Thymus (tissue), 11 donors: ENCODE measurements at regions not wholly inside any gene's neighbourhood (a gene's known extent, or its start where the extent isn't known, plus 50 kb on each side); places are given as distances from the start of the nearest gene placed in this dataset.
"Not testable (repeated sequence)": the region's sequence is repeated elsewhere in the genome, so short reads cannot be mapped to it uniquely, and the experiment has no call there.

Source experiments
- DNase-seq, 9 donors: peaks; one replicate each; pipeline ENCODE4 v3.0.0-alpha.2; 2013; ENCODE audit warnings: low spot score in 9 of 9, low read depth in 6 of 9, missing footprints in 1 of 9
- H3K27ac ChIP-seq, 2 donors: one replicate each; pipeline ENCODE4 v1.5.1; 2013; ENCODE audit warnings: control low read depth in 1 of 2, low read depth in 1 of 2, low read length in 1 of 2, mild to moderate bottlenecking in 1 of 2, moderate library complexity in 1 of 2
- H3K27me3 ChIP-seq, 2 donors: one replicate each; pipeline ENCODE4 v1.5.1; 2013; ENCODE audit warnings: low read length in 1 of 2; ENCODE audit not compliant: control insufficient read depth in 2 of 2, insufficient read depth in 1 of 2
- H3K36me3 ChIP-seq, 2 donors: one replicate each; pipeline ENCODE4 v1.5.1; 2013; ENCODE audit warnings: low read length in 1 of 2, mild to moderate bottlenecking in 1 of 2, moderate library complexity in 1 of 2; ENCODE audit not compliant: control insufficient read depth in 2 of 2, insufficient read depth in 2 of 2
- H3K4me1 ChIP-seq, 2 donors: one replicate each; pipeline ENCODE4 v1.5.1; 2013; ENCODE audit warnings: low read length in 2 of 2; ENCODE audit not compliant: control insufficient read depth in 2 of 2, insufficient read depth in 2 of 2
- H3K4me3 ChIP-seq, 2 donors: one replicate each; pipeline ENCODE4 v1.5.1; 2013; ENCODE audit warnings: low read length in 2 of 2, control low read depth in 1 of 2, mild to moderate bottlenecking in 1 of 2
- H3K9me3 ChIP-seq, 2 donors: one replicate each; pipeline ENCODE4 v1.5.1; 2013; ENCODE audit warnings: low read length in 1 of 2, mild to moderate bottlenecking in 1 of 2; ENCODE audit not compliant: control insufficient read depth in 2 of 2, insufficient read depth in 1 of 2
- WGBS: extraction: QIAGEN DNeasy Blood & Tissue Kit; methylation state at CpG from one replicate; pipeline ENCODE4 v1.1.7; 2013; 5-methylcytosine and 5-hydroxymethylcytosine counted together
- donor health status: healthy.

- WGBS: 98% methylated on average over 2 of the region's 2 CpGs
- not testable (repeated sequence) for H3K27ac ChIP-seq, DNase-seq, H3K9me3 ChIP-seq, H3K36me3 ChIP-seq, H3K4me3 ChIP-seq, H3K27me3 ChIP-seq, H3K4me1 ChIP-seq
These were observed 102.2 kb upstream of the KRAS start for GRCh38 chr12:25352942-25353341.

GRCh38 chr12:25352083-25352918 is 101.6 kb upstream of the KRAS start:
- Histone ChIP-seq H3K27me3 (no peaks in the 10 kb centered on the region), H3K9me3 (no peaks in the 10 kb centered on the region), H3K36me3 (no peaks in the 10 kb centered on the region), H3K4me3 (no peak overlapping the region), H3K4me1 (peaks cover 7 to 10% of the 10 kb centered on the region in 2 donors), H3K27ac (no peak overlapping the region)
- DNase-seq: no peak
- 73% methylated on average over 4 of the region's 4 CpGs for WGBS

DNA sequence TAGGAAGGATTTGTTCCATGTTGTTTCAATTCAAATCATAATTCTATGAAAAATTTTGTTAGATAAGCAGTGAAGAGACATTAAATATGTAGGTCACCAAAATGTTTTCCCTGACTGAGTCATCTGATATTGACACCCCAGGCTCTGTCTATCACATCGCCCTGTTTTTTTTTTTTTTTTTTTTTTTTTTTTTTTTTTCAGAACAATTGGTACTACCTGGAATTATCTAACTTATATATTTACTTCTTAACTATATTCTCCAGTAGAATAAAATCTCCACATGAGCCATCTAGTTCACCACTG is 97.8 kb upstream of the KRAS start:
- H3K9me3 ChIP-seq: no peaks in the 10 kb centered on the region
- no peak overlapping the region for H3K27ac ChIP-seq
- H3K4me1 ChIP-seq: peaks cover 7 to 11% of the 10 kb centered on the region in 2 donors
- DNase-seq: no peak
- no peaks in the 10 kb centered on the region for H3K36me3 ChIP-seq
- H3K4me3 ChIP-seq: no peak overlapping the region
- no peaks in the 10 kb centered on the region for H3K27me3 ChIP-seq
- 94% methylated on average over 1 of the region's 1 CpG for WGBS

DNA sequence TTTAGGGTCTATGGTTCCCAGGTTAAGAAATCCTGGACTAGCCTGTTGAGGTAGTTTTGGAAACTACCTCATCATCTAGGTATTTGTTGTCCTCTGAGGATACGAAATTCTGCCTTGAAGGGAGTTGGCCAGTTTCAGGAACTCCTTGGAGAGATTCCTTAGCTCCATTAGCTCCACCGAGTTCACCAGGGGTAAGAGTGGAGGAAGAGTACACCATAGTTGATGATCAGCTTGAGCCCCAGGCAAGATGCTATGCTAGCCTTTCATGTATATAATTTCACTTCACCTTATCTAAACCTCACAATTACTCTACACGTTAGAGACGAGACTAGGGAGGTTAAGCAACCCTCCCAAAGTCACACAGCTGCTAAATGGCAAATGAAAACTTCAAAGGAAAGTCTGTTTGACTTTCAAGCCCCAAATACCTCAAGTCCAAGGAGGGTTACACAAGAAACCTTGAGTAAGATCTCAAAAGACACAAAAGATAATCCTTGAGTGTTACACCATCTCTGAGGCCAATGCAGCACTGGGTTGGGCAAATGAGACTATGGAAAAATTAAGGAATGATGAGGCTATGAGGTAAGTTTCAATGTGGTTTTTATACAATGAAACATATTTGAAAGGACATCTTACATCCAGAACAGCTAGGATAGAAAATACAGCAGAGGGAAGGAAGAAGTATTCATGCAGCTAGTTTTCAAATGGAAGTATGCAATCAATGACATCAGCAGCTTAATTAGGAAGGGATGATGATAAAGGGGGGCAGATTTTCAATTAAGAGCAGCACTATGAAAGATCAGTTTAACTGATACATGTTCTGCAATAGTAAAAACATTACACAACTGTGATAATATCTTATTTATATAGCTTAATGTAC is 97.2 kb upstream of the KRAS start:
- Histone ChIP-seq H3K27me3 (no peaks in the 10 kb centered on the region), H3K36me3 (no peaks in the 10 kb centered on the region), H3K4me1 (peaks cover 7 to 11% of the 10 kb centered on the region in 2 donors), H3K4me3 (no peak overlapping the region), H3K27ac (peak overlapping the region; percentile 25 to 39), H3K9me3 (no peaks in the 10 kb centered on the region)
- 26% methylated on average over 4 of the region's 4 CpGs for WGBS
- DNase-seq: peak in 4 of 9 donors; percentile 34 to 72 (median 40)

- not testable (repeated sequence) for H3K4me1 ChIP-seq, H3K4me3 ChIP-seq, DNase-seq, H3K27ac ChIP-seq, H3K9me3 ChIP-seq, H3K27me3 ChIP-seq, H3K36me3 ChIP-seq
- 88% methylated on average over 5 of the region's 5 CpGs for WGBS
These were observed 91.1 kb upstream of the KRAS start for GRCh38 chr12:25341877-25342276.

GRCh38 chr12:25337916-25338315 is 87.2 kb upstream of the KRAS start:
- Histone ChIP-seq H3K27ac (no peak overlapping the region), H3K27me3 (no peaks in the 10 kb centered on the region), H3K4me3 (no peak overlapping the region), H3K36me3 (no peaks in the 10 kb centered on the region), H3K4me1 (peaks cover 0 to 3% of the 10 kb centered on the region in 2 donors), H3K9me3 (peaks cover 0 to 6% of the 10 kb centered on the region in 2 donors)
- 97% methylated on average over 3 of the region's 3 CpGs for WGBS
- no peak for DNase-seq

DNA sequence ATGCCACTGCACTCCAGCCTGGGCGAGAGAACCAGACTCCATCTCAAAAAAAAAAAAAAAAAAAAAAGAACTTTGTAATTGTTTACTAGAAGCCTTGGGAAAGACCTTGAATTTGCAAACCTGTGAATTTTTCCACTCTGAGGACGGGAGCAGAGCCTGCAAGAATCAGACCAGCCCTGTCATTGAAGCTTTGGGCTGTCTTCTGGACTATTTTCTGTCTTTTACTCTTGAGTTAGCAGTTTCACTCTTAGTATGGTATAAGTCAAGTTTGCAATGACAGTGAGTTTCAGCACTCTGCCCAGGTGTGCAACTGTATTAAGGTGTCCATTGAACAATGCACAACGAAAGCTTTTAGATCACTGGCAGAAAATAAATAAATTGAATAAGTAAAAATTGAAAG is 81.4 kb upstream of the KRAS start:
- DNase-seq: no peak
- no peak overlapping the region for H3K4me3 ChIP-seq
- 96% methylated on average over 3 of the region's 3 CpGs for WGBS
- no peaks in the 10 kb centered on the region for H3K9me3 ChIP-seq
- peaks cover 0 to 2% of the 10 kb centered on the region in 2 donors for H3K4me1 ChIP-seq
- no peaks in the 10 kb centered on the region for H3K27me3 ChIP-seq
- no peak overlapping the region for H3K27ac ChIP-seq
- no peaks in the 10 kb centered on the region for H3K36me3 ChIP-seq

- H3K36me3 ChIP-seq: no peaks in the 10 kb centered on the region
- DNase-seq: no peak
- H3K4me1 ChIP-seq: peaks cover 9 to 12% of the 10 kb centered on the region in 2 donors
- H3K27me3 ChIP-seq: no peaks in the 10 kb centered on the region
- no peak overlapping the region for H3K4me3 ChIP-seq
- 88% methylated on average over 5 of the region's 5 CpGs for WGBS
- H3K9me3 ChIP-seq: no peaks in the 10 kb centered on the region
- H3K27ac ChIP-seq: no peak overlapping the region
These were observed 77.5 kb upstream of the KRAS start for GRCh38 chr12:25328072-25328712.

DNA sequence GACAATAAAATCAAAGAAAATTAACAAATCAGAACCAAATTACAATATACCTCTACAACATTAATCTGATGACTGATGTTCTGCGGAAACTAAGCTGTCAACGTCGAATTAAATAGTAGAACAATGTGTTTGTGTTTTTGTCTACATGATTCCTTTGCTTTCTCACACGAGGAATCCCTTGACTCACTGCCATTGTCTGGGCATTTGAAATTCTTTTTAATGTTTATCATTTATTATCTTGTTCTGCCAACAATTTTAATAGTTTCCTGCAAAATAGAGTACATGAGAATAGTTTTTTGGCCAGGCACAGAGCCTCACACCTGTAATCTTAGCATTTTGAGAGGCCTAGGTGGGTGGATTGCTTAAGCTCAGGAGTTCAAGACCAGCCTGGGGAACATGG is 76.6 kb upstream of the KRAS start:
- Histone ChIP-seq H3K4me3 (no peak overlapping the region), H3K4me1 (peaks cover 14 to 19% of the 10 kb centered on the region in 2 donors), H3K36me3 (no peaks in the 10 kb centered on the region), H3K27me3 (no peaks in the 10 kb centered on the region), H3K27ac (no peak overlapping the region), H3K9me3 (no peaks in the 10 kb centered on the region)
- no peak for DNase-seq
- 72% methylated on average over 4 of the region's 4 CpGs for WGBS
